IPS-20b (cell line): ENCODE measurements at regions not wholly inside any gene's neighbourhood (a gene's known extent, or its start where the extent isn't known, plus 50 kb on each side); places are given as distances from the start of the nearest gene placed in this dataset.

Source experiments
- H3K27ac ChIP-seq: one replicate; pipeline ENCODE4 v1.5.1; 2013; ENCODE audit warnings: low read length
- H3K27me3 ChIP-seq: 2 replicates; pipeline ENCODE4 v1.6.1; 2013; ENCODE audit warnings: mild to moderate bottlenecking, low read length, inconsistent platforms; ENCODE audit not compliant: insufficient read depth
- H3K36me3 ChIP-seq: 2 replicates; pipeline ENCODE4 v1.6.1; 2013; ENCODE audit warnings: low read depth, mild to moderate bottlenecking, inconsistent platforms, low read length, moderate library complexity; ENCODE audit not compliant: insufficient read depth
- H3K4me1 ChIP-seq: 2 replicates; pipeline ENCODE4 v1.6.1; 2013; ENCODE audit warnings: mild to moderate bottlenecking, control low read depth, inconsistent platforms, low read length, moderate library complexity; ENCODE audit not compliant: insufficient read depth
- H3K4me3 ChIP-seq: 2 replicates; pipeline ENCODE4 v1.5.1; 2013; ENCODE audit warnings: mild to moderate bottlenecking, low read length, inconsistent platforms
- H3K9ac ChIP-seq: 2 replicates; pipeline ENCODE4 v1.6.1; 2013; ENCODE audit warnings: low read depth, mild to moderate bottlenecking, inconsistent platforms, low read length, moderate library complexity
- H3K9me3 ChIP-seq: 2 replicates; pipeline ENCODE4 v1.6.1; 2013; ENCODE audit warnings: mild to moderate bottlenecking, low read depth, low read length, inconsistent platforms; ENCODE audit not compliant: insufficient read depth

GRCh38 chr10:124265391-124265745, 153.4 kb downstream of the OAT start:
- Histone ChIP-seq H3K36me3 (no peaks in the 10 kb centered on the region), H3K27me3 (no peaks in the 10 kb centered on the region), H3K9ac (no peak overlapping the region), H3K4me3 (no peak overlapping the region), H3K4me1 (no peaks in the 10 kb centered on the region), H3K27ac (no peak overlapping the region), H3K9me3 (no peaks in the 10 kb centered on the region)

GRCh38 chr10:124264711-124265390, 153.9 kb downstream of the OAT start:
- H3K9me3 ChIP-seq = no peaks in the 10 kb centered on the region
- H3K9ac ChIP-seq = no peak overlapping the region
- H3K36me3 ChIP-seq = no peaks in the 10 kb centered on the region
- H3K4me1 ChIP-seq = no peaks in the 10 kb centered on the region
- no peak overlapping the region for H3K27ac ChIP-seq
- no peaks in the 10 kb centered on the region for H3K27me3 ChIP-seq
- H3K4me3 ChIP-seq = no peak overlapping the region

- Histone ChIP-seq H3K9me3 (no peaks in the 10 kb centered on the region), H3K27me3 (no peaks in the 10 kb centered on the region), H3K4me3 (no peak overlapping the region), H3K27ac (no peak overlapping the region), H3K36me3 (no peaks in the 10 kb centered on the region), H3K4me1 (no peaks in the 10 kb centered on the region), H3K9ac (no peak overlapping the region)
Observed at GRCh38 chr10:124264271-124264670, 154.5 kb downstream of the OAT start.

GRCh38 chr10:124263726-124264125, 155.0 kb downstream of the OAT start:
- no peak overlapping the region for H3K27ac ChIP-seq
- no peak overlapping the region for H3K9ac ChIP-seq
- no peaks in the 10 kb centered on the region for H3K27me3 ChIP-seq
- H3K36me3 ChIP-seq = no peaks in the 10 kb centered on the region
- no peak overlapping the region for H3K4me3 ChIP-seq
- H3K4me1 ChIP-seq = no peaks in the 10 kb centered on the region
- H3K9me3 ChIP-seq = no peaks in the 10 kb centered on the region

GRCh38 chr10:124262971-124263370, 155.8 kb downstream of the OAT start:
- Histone ChIP-seq H3K27me3 (no peaks in the 10 kb centered on the region), H3K36me3 (no peaks in the 10 kb centered on the region)

GRCh38 chr10:124262234-124262865, 156.4 kb downstream of the OAT start:
- Histone ChIP-seq H3K27ac (no peak overlapping the region), H3K36me3 (no peaks in the 10 kb centered on the region), H3K27me3 (no peaks in the 10 kb centered on the region), H3K4me3 (no peak overlapping the region), H3K9me3 (no peaks in the 10 kb centered on the region), H3K4me1 (no peaks in the 10 kb centered on the region), H3K9ac (no peak overlapping the region)

More at GRCh38 chr10:124262971-124263370, 155.8 kb downstream of the OAT start:
- no peak overlapping the region for H3K4me3 ChIP-seq
- H3K9ac ChIP-seq = no peak overlapping the region
- no peaks in the 10 kb centered on the region for H3K9me3 ChIP-seq
- H3K27ac ChIP-seq = no peak overlapping the region
- no peaks in the 10 kb centered on the region for H3K4me1 ChIP-seq

- H3K36me3 ChIP-seq = no peaks in the 10 kb centered on the region
Observed at GRCh38 chr10:124259139-124259825, 159.4 kb downstream of the OAT start.

GRCh38 chr10:124257781-124258180, 160.9 kb downstream of the OAT start:
- Histone ChIP-seq H3K27me3 (no peaks in the 10 kb centered on the region), H3K27ac (no peak overlapping the region), H3K9ac (no peak overlapping the region), H3K4me1 (no peaks in the 10 kb centered on the region), H3K9me3 (no peaks in the 10 kb centered on the region), H3K36me3 (no peaks in the 10 kb centered on the region), H3K4me3 (no peak overlapping the region)

More at GRCh38 chr10:124259139-124259825, 159.4 kb downstream of the OAT start:
- H3K9me3 ChIP-seq = no peaks in the 10 kb centered on the region
- H3K27me3 ChIP-seq = no peaks in the 10 kb centered on the region
- H3K4me1 ChIP-seq = no peaks in the 10 kb centered on the region
- no peak overlapping the region for H3K4me3 ChIP-seq
- H3K9ac ChIP-seq = no peak overlapping the region
- H3K27ac ChIP-seq = no peak overlapping the region

GRCh38 chr10:124256151-124256550, 162.6 kb downstream of the OAT start:
- no peaks in the 10 kb centered on the region for H3K27me3 ChIP-seq
- H3K27ac ChIP-seq = no peak overlapping the region
- no peaks in the 10 kb centered on the region for H3K36me3 ChIP-seq
- no peaks in the 10 kb centered on the region for H3K9me3 ChIP-seq
- H3K4me1 ChIP-seq = no peaks in the 10 kb centered on the region
- no peak overlapping the region for H3K4me3 ChIP-seq
- no peak overlapping the region for H3K9ac ChIP-seq

- H3K27me3 ChIP-seq = no peaks in the 10 kb centered on the region
- no peak overlapping the region for H3K9ac ChIP-seq
- no peak overlapping the region for H3K27ac ChIP-seq
- H3K4me1 ChIP-seq = no peaks in the 10 kb centered on the region
- no peaks in the 10 kb centered on the region for H3K9me3 ChIP-seq
- H3K36me3 ChIP-seq = no peaks in the 10 kb centered on the region
- H3K4me3 ChIP-seq = no peak overlapping the region
Observed at GRCh38 chr10:124255556-124255955, 162.2 kb upstream of the CHST15 start.

- no peak overlapping the region for H3K27ac ChIP-seq
- no peaks in the 10 kb centered on the region for H3K36me3 ChIP-seq
- no peaks in the 10 kb centered on the region for H3K4me1 ChIP-seq
- H3K9ac ChIP-seq = no peak overlapping the region
- H3K27me3 ChIP-seq = no peaks in the 10 kb centered on the region
- no peaks in the 10 kb centered on the region for H3K9me3 ChIP-seq
- no peak overlapping the region for H3K4me3 ChIP-seq
Observed at GRCh38 chr10:124254490-124254889, 161.1 kb upstream of the CHST15 start.

- Histone ChIP-seq H3K27me3 (no peaks in the 10 kb centered on the region), H3K4me3 (no peak overlapping the region), H3K9me3 (no peaks in the 10 kb centered on the region), H3K27ac (no peak overlapping the region), H3K4me1 (no peaks in the 10 kb centered on the region), H3K9ac (no peak overlapping the region), H3K36me3 (no peaks in the 10 kb centered on the region)
Observed at GRCh38 chr10:124253006-124253405, 159.6 kb upstream of the CHST15 start.
